ENCODE measurements at regions not wholly inside any gene's neighbourhood (a gene's known extent, or its start where the extent isn't known, plus 50 kb on each side); places are given as distances from the start of the nearest gene placed in this dataset.

- no peak for TF ChIP-seq POLR2A (IDR thresholded peaks at IDR 0.05; ENCODE audit: low read length)
- TF ChIP-seq GATA1 (IDR thresholded peaks at IDR 0.05; ENCODE audit: low read depth, low read length): no peak
Observed at GRCh38 chr5:2562036-2562435, 189.4 kb downstream of the IRX2 start.
